HG03457 (cell line): ENCODE measurements at regions not wholly inside any gene's neighbourhood (a gene's known extent, or its start where the extent isn't known, plus 50 kb on each side); places are given as distances from the start of the nearest gene placed in this dataset.

ENCODE experiments used
- ATAC-seq: cut with Tn5 transposase; IDR thresholded peaks from one replicate; pipeline ENCODE4 v1.9.1; 2021; ENCODE audit warnings: moderate number of reproducible peaks; ENCODE audit not compliant: unreplicated experiment

DNA sequence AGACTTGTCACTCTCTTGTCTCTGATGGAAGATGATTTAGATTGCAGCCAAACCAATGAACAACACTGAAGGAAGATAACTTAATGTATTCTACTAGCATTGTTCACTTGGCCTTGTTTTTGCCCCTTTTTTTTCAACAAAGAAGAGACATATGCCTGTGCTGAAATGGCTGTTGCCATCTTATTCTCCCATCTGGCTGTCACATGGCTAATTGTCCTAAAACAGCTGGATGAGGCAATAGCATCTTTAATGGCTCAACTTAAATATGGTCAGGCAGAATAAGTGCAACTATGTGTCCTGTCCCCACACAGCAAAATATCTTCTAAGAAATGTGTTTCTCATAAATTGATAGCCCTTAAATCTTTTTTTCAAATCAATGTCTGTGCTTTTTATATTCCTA is 576.9 kb downstream of the TUSC7 start:
- ATAC-seq = no peak

- no peak for ATAC-seq
Observed at GRCh38 chr3:117287602-117288001, 578.0 kb downstream of the TUSC7 start.

- no peak for ATAC-seq
Observed at GRCh38 chr3:117291476-117291875, 581.9 kb downstream of the TUSC7 start.

- no peak for ATAC-seq
Observed at GRCh38 chr3:117297065-117297464, 587.5 kb downstream of the TUSC7 start.

DNA sequence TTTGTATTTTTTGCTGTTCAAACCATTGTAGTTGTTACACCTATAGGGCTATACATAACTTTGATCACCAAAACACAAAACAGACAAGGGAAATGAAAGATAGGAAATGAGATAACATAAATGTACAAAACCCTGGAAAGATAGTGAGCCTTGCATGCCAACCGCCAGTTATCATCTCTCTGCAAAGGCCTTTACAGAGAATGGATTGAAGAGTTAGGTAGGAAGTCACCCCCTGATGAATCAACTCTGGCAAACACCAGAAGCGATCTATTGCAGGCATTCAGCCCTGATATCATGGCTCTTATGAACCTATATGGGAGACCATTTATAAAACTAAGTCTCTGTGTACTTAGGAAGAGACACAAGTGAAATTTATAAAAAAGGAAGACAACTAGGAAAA is 588.0 kb downstream of the TUSC7 start:
- ATAC-seq = no peak

- no peak for ATAC-seq
Observed at GRCh38 chr3:117298273-117298672, 588.7 kb downstream of the TUSC7 start.

DNA sequence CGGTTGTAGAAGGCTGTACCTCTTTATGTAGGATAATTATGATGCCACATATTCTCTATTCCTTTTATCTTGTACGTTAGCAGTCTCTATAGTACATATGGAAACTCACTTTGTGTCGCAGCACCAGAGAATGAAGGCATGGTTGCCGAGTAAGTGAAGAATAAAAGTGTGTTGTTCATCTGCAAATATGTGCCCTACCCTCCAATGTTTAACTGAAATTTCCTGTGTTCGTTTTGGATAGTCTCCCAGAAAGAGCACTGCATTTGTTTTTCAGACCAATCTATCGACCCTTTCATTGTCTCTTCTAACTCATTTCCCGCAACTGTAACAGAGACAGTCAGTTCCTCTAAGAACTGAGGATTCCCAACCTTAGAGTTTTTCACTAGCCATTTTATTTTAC is 592.8 kb downstream of the TUSC7 start:
- no peak for ATAC-seq

GRCh38 chr3:117303443-117303842 is 593.9 kb downstream of the TUSC7 start:
- ATAC-seq = no peak

- ATAC-seq = no peak
Observed at GRCh38 chr3:117304681-117305080, 595.1 kb downstream of the TUSC7 start.

DNA sequence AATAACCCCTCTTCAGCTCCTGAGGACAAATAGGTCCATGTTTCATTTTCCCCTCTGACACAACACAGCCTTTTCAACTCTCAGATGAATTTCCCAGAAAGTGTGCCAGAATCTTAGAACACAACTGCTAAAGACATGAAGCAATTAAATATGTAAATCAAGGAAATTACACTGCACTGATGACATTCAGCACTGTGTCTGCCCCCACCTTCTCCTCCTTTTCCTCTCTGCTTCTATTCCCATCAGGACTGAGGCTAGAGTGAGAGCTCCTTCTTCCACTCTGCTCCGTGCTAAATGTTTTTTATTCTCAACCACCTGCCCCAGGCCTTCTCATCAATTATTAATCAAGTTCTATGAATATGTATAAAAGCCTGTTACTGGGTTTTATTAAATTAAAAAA is 596.1 kb downstream of the TUSC7 start:
- no peak for ATAC-seq

DNA sequence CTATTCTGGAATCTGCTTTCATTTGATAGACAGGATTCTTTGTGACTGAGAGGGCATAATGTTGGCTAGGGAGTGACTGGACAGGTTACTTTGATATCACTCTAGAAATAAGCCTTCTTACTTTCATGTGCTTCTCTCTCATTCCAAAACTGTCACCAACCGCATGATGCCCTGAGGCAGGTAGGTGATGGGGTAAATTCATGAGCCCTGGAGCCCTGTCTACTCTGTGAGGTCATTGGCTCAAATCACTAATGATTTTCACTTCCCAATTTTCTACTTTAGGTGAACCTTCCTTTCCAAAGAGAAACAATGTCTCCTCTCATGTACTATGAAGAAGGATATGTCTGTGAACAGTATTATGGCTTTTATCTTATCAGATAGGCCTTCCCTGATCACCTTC is 596.7 kb downstream of the TUSC7 start:
- ATAC-seq = no peak

GRCh38 chr3:117308353-117308752 is 598.8 kb downstream of the TUSC7 start:
- no peak for ATAC-seq

- no peak for ATAC-seq
Observed at GRCh38 chr3:117308756-117309155, 599.2 kb downstream of the TUSC7 start.

DNA sequence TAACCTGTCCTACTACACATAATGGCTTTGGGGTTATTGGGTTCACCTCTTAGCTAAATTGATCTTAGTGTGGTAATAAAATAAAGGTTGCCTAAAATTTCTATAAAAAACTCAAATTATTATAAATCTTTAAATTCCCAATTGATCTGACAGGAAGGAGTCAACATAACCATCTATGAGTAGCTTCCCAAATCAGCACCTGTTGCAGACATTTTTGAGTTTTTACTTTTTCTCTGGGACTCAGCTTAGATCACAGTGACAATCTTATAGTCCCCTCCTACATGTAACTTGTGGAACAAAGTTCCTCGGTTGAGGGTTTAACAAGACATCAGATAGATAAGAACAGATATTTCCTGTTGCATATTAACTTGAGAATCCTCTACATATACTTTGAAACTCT is 601.0 kb downstream of the TUSC7 start:
- ATAC-seq = no peak

GRCh38 chr3:117314441-117315150 is 605.0 kb downstream of the TUSC7 start:
- no peak for ATAC-seq

GRCh38 chr3:117322866-117323265 is 613.3 kb downstream of the TUSC7 start:
- ATAC-seq = no peak

- ATAC-seq = no peak
Observed at GRCh38 chr3:117346901-117347300, 637.3 kb downstream of the TUSC7 start.

DNA sequence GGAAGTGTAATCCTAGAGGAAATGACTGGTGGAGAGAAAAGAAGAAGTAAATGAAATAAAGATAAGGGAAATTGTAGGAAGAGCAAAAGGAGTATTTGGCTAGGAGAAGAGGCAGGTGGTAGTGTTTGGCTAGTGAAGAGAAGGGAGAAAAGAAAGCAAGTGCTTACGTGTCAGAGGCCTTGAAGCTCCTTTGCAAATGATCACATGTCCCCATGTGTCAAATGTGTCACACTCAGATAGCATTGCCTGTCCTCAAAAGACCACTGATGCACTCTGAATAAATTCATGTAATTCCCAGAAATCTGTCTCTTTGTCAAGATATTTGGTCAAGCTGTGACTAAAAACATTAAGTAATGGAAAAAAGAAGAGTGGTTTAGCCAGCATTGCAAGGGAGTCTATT is 639.3 kb downstream of the TUSC7 start:
- ATAC-seq = no peak

DNA sequence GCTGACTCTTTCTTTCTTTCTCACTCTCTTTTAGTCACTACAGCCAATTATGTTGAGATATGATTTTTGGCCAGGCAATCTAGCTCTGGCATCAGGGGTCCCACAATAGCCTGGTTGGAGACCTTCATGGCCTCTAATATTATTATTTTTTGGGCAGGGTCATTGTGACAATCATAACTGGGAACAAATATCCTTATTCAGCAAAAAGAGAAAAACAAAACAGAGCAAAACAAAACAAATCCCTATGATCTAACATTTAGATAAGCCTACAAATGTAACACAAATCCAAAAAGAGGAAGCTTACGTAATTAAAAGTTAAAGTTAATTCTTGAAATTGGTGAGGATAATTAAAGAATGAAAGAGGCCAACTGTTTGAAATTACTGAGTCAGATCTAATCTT is 640.0 kb downstream of the TUSC7 start:
- ATAC-seq = no peak

GRCh38 chr3:117350371-117350770 is 640.8 kb downstream of the TUSC7 start:
- no peak for ATAC-seq

DNA sequence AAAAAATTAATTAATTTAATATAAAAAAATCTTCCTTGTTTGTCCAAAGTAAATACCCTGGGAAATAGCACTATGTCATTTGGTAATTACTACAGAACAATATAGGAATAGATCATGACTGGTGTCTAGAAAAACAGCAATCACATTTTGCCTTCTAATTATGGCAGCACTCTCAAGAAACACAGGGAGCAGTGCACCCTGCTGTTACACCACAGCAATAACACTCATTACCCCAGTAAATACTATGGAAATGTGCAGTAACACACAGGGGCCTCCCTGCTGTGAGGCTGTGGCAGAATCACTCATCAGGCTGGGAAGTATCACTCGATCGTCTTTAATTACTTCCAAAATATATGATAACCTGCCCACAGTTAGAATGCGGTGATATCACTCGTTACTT is 646.0 kb downstream of the TUSC7 start:
- ATAC-seq = no peak

- no peak for ATAC-seq
Observed at GRCh38 chr3:117356091-117356705, 646.6 kb downstream of the TUSC7 start.
